Suprapubic skin (tissue), 4 donors: ENCODE measurements at regions not wholly inside any gene's neighbourhood (a gene's known extent, or its start where the extent isn't known, plus 50 kb on each side); places are given as distances from the start of the nearest gene placed in this dataset.

Source experiments
- DNase-seq, 2 donors: peaks; one replicate each; pipeline ENCODE4 v3.0.0-alpha.2; 2019; ENCODE audit warnings: low spot score in 2 of 2
- H3K27ac ChIP-seq: fragments of 200-600 bp; sonication (generic); one replicate; pipeline ENCODE4 v1.5.1; 2019
- H3K27me3 ChIP-seq: fragments of 200-600 bp; sonication (generic); one replicate; pipeline ENCODE4 v1.5.1; 2019
- H3K36me3 ChIP-seq: fragments of 200-600 bp; sonication (generic); one replicate; pipeline ENCODE4 v1.5.1; 2019
- H3K4me1 ChIP-seq: fragments of 200-600 bp; sonication (generic); one replicate; pipeline ENCODE4 v1.5.1; 2019
- H3K4me3 ChIP-seq: fragments of 200-600 bp; sonication (generic); one replicate; pipeline ENCODE4 v1.5.1; 2019; ENCODE audit warnings: mild to moderate bottlenecking
- H3K9me3 ChIP-seq: fragments of 200-600 bp; sonication (generic); one replicate; pipeline ENCODE4 v1.5.1; 2019
- CTCF ChIP-seq, 2 donors: fragments of 200-600 bp in 1 of 2; fragments of 450-650 bp in 1 of 2; sonication (generic) in 1 of 2; IDR thresholded peaks; one replicate each; pipeline ENCODE4 v1.5.1; 2016 to 2019; ENCODE audit warnings: antibody characterized with exemption in 2 of 2, mild to moderate bottlenecking in 1 of 2, moderate library complexity in 1 of 2
- EP300 ChIP-seq: sonication (generic); formaldehyde crosslinking; IDR thresholded peaks from one replicate; pipeline ENCODE4 v1.6.1; 2017; ENCODE audit warnings: antibody characterized with exemption
- POLR2A ChIP-seq, 2 donors: fragments of 450-650 bp; IDR thresholded peaks; one replicate each; pipeline ENCODE4 v1.6.1; 2017; ENCODE audit warnings: antibody characterized with exemption in 2 of 2, mild to moderate bottlenecking in 2 of 2, moderate library complexity in 2 of 2
- POLR2AphosphoS5 ChIP-seq, 3 donors: sonication (generic); formaldehyde crosslinking; IDR thresholded peaks; one replicate each; pipeline ENCODE4 v1.6.1; 2017; ENCODE audit warnings: antibody characterized with exemption in 3 of 3
- WGBS: methylation state at CpG from one replicate; pipeline ENCODE4 v1.1.5; 2018; 5-methylcytosine and 5-hydroxymethylcytosine counted together

- no peaks in the 10 kb centered on the region for H3K36me3 ChIP-seq
- 55% methylated on average over 10 of the region's 10 CpGs for WGBS
- TF ChIP-seq POLR2AphosphoS5 (IDR thresholded peaks at IDR 0.05) (no peak), EP300 (no peak), POLR2A (IDR thresholded peaks at IDR 0.05) (no peak), CTCF (IDR thresholded peaks at IDR 0.05) (no peak)
- no peaks in the 10 kb centered on the region for H3K9me3 ChIP-seq
- no peak for DNase-seq
- no peak overlapping the region for H3K27ac ChIP-seq
- no peaks in the 10 kb centered on the region for H3K27me3 ChIP-seq
- no peaks in the 10 kb centered on the region for H3K4me1 ChIP-seq
- H3K4me3 ChIP-seq, result no peak overlapping the region
These were observed 283.2 kb upstream of the TMEM161B start for GRCh38 chr5:88551724-88552345.

DNA sequence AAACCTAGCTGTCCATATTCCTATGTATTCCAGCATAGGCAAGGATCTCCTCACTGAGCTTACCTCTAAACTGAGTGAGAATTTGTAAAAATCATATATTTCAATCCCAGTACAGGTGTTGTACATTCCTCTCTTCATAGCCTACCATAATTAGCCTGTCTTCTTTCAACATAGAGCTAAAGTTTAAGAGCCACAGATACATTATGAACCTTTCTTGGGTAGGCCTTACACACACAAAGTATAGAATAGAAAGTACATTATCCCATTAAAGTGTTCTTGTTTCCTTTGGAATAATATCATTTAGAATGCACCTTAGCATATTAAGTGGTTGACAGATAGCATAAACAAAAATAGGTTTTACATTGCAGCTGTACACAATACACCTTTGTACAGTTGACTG lies 282.1 kb upstream of the TMEM161B start:
- H3K36me3 ChIP-seq, result no peaks in the 10 kb centered on the region
- no peaks in the 10 kb centered on the region for H3K27me3 ChIP-seq
- no peak overlapping the region for H3K27ac ChIP-seq
- no peaks in the 10 kb centered on the region for H3K4me1 ChIP-seq
- DNase-seq, result no peak
- H3K9me3 ChIP-seq, result no peaks in the 10 kb centered on the region
- no peak for TF ChIP-seq CTCF (IDR thresholded peaks at IDR 0.05)
- no peak for TF ChIP-seq POLR2A (IDR thresholded peaks at IDR 0.05)
- no peak for TF ChIP-seq EP300
- TF ChIP-seq POLR2AphosphoS5 (IDR thresholded peaks at IDR 0.05), result no peak
- H3K4me3 ChIP-seq, result no peak overlapping the region

- WGBS, result 78% methylated on average over 4 of the region's 4 CpGs
- no peak overlapping the region for H3K4me3 ChIP-seq
These were observed 279.6 kb upstream of the TMEM161B start for GRCh38 chr5:88548136-88548805.

DNA sequence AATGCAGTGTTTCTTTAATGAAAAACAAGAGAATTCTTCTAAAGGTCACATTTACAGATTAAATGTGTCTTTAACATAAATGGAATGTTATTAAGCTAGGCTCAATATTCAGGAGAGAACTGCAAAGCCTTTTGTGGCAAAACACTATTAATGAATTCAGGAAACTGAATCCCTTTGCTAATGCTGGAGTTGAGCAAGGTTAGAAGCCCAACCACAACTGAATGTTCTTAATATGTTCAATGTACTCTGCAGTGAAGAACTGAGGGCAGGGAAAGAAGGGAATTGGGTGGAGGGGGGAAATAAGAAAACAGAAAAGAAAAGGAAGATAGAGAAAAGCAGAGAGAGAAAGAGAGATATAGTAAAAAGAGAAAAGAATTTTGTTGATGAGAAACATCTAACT lies 276.7 kb upstream of the TMEM161B start:
- Histone ChIP-seq H3K36me3 (no peaks in the 10 kb centered on the region), H3K4me1 (no peaks in the 10 kb centered on the region), H3K9me3 (no peaks in the 10 kb centered on the region), H3K27me3 (no peaks in the 10 kb centered on the region), H3K27ac (no peak overlapping the region), H3K4me3 (no peak overlapping the region)
- TF ChIP-seq CTCF (IDR thresholded peaks at IDR 0.05) (no peak), POLR2AphosphoS5 (IDR thresholded peaks at IDR 0.05) (no peak), POLR2A (IDR thresholded peaks at IDR 0.05) (no peak), EP300 (no peak)
- no peak for DNase-seq

More at GRCh38 chr5:88548136-88548805, 279.6 kb upstream of the TMEM161B start:
- H3K36me3 ChIP-seq, result no peaks in the 10 kb centered on the region
- TF ChIP-seq POLR2A (IDR thresholded peaks at IDR 0.05) (no peak), CTCF (IDR thresholded peaks at IDR 0.05) (no peak), EP300 (no peak), POLR2AphosphoS5 (IDR thresholded peaks at IDR 0.05) (no peak)
- H3K27me3 ChIP-seq, result no peaks in the 10 kb centered on the region
- no peak for DNase-seq
- no peaks in the 10 kb centered on the region for H3K9me3 ChIP-seq
- no peaks in the 10 kb centered on the region for H3K4me1 ChIP-seq
- no peak overlapping the region for H3K27ac ChIP-seq

GRCh38 chr5:88544671-88545070 lies 276.0 kb upstream of the TMEM161B start:
- DNase-seq, result no peak
- Histone ChIP-seq H3K36me3 (no peaks in the 10 kb centered on the region), H3K4me3 (no peak overlapping the region), H3K4me1 (no peaks in the 10 kb centered on the region), H3K27ac (no peak overlapping the region), H3K27me3 (no peaks in the 10 kb centered on the region), H3K9me3 (no peaks in the 10 kb centered on the region)
- TF ChIP-seq POLR2A (IDR thresholded peaks at IDR 0.05), result no peak
- 79% methylated on average over 3 of the region's 3 CpGs for WGBS
